Progenitor cell of endocrine pancreas (in vitro differentiated cells): ENCODE measurements at regions not wholly inside any gene's neighbourhood (a gene's known extent, or its start where the extent isn't known, plus 50 kb on each side); places are given as distances from the start of the nearest gene placed in this dataset.

ENCODE experiments used
- DNase-seq: peaks from one replicate; pipeline ENCODE4 v3.0.0; 2021; ENCODE audit warnings: low spot score; ENCODE audit not compliant: unreplicated experiment
- H3K27ac Mint-ChIP-seq: 2 replicates; pipeline ENCODE4 v1.8.0; 2021; ENCODE audit warnings: mild to moderate bottlenecking, moderate library complexity, mixed read lengths
- H3K27me3 Mint-ChIP-seq: 2 replicates; pipeline ENCODE4 v1.8.0; 2021; ENCODE audit warnings: mixed read lengths
- H3K36me3 Mint-ChIP-seq: 2 replicates; pipeline ENCODE4 v1.8.0; 2022; ENCODE audit warnings: mixed read lengths; ENCODE audit not compliant: insufficient read depth
- H3K4me1 Mint-ChIP-seq: 2 replicates; pipeline ENCODE4 v1.8.0; 2021; ENCODE audit warnings: low read depth, mixed read lengths
- H3K4me3 Mint-ChIP-seq: 2 replicates; pipeline ENCODE4 v1.8.0; 2021; ENCODE audit warnings: low read depth, mild to moderate bottlenecking, moderate library complexity, mixed read lengths
- H3K9me3 Mint-ChIP-seq: 2 replicates; pipeline ENCODE4 v1.8.0; 2021; ENCODE audit warnings: low read depth, mixed read lengths
- TF ChIP-seq, protein P1 (sequence below): fragments of 200-600 bp; sonication (generic); IDR thresholded peaks from one replicate; pipeline ENCODE4 v1.5.0; 2021; ENCODE audit warnings: antibody characterized with exemption, mild to moderate bottlenecking; ENCODE audit not compliant: unreplicated experiment

DNA sequence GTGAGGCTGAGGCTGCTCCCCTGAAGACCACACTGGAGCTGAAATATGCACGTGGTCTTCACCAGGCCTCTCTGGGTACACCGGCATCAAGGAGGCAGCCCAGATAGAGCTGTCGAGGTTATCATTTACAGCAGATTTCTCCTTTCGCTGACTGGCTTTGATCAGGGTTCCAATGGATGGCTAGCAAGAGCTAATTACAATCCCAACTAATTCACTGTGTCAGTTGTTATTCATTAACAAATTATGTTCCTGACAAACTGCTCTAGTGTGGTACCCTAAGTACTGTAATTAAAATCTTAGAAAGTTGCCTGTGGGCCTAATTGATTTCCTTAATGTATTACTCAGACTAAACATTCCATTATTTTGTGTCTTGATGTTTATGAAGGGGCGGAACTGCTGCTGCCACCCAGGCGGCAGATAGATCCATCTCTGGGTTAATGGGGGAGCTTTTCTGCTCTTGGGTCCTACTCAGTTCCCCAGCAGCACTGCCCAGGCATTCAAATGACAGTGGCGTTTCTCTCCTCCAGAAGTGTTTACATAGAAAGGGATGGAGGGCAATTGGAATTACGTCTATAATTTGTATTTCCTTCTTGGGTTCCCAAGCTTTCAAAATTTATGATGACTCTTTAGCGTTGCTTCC, 71.7 kb upstream of the RAD23B start:
- no peak for DNase-seq
- Mint-ChIP-seq H3K9me3 (no peaks in the 10 kb centered on the region), H3K4me1 (peaks cover 6% of the 10 kb centered on the region), H3K27me3 (no peaks in the 10 kb centered on the region), H3K27ac (no peak overlapping the region), H3K36me3 (no peaks in the 10 kb centered on the region), H3K4me3 (no peak overlapping the region)
- TF ChIP-seq, protein P1, sequence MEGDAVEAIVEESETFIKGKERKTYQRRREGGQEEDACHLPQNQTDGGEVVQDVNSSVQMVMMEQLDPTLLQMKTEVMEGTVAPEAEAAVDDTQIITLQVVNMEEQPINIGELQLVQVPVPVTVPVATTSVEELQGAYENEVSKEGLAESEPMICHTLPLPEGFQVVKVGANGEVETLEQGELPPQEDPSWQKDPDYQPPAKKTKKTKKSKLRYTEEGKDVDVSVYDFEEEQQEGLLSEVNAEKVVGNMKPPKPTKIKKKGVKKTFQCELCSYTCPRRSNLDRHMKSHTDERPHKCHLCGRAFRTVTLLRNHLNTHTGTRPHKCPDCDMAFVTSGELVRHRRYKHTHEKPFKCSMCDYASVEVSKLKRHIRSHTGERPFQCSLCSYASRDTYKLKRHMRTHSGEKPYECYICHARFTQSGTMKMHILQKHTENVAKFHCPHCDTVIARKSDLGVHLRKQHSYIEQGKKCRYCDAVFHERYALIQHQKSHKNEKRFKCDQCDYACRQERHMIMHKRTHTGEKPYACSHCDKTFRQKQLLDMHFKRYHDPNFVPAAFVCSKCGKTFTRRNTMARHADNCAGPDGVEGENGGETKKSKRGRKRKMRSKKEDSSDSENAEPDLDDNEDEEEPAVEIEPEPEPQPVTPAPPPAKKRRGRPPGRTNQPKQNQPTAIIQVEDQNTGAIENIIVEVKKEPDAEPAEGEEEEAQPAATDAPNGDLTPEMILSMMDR = no peak

GRCh38 chr9:107212613-107213012, 70.5 kb upstream of the RAD23B start:
- Mint-ChIP-seq H3K27me3 (no peaks in the 10 kb centered on the region), H3K27ac (no peak overlapping the region), H3K36me3 (no peaks in the 10 kb centered on the region), H3K4me1 (no peaks in the 10 kb centered on the region), H3K4me3 (no peak overlapping the region), H3K9me3 (no peaks in the 10 kb centered on the region)
- no peak for DNase-seq
- TF ChIP-seq, protein P1 = no peak

DNA sequence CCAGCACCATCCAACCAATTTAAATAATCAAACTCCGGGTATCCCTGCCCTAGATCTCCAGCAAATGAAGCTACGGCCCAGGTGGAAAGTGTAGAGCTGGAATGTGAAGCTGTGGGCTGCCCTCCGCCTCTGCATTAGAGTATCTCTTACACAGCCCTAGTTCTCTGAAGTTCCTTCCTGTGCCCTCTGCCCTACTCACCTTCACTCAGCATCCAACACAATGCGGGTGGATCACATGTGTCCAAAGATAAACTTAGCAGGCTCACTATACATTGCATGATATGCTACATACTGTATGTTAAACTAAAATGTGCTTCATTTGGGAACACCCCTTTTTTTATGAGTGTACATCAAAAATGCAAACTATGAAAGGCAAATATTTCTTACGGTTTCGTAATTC, 70.0 kb upstream of the RAD23B start:
- Mint-ChIP-seq H3K36me3 (no peaks in the 10 kb centered on the region), H3K27ac (no peak overlapping the region), H3K27me3 (no peaks in the 10 kb centered on the region), H3K4me1 (no peaks in the 10 kb centered on the region), H3K9me3 (no peaks in the 10 kb centered on the region), H3K4me3 (no peak overlapping the region)
- no peak for DNase-seq
- TF ChIP-seq, protein P1 = no peak

- TF ChIP-seq, protein P1 = no peak
- H3K9me3 Mint-ChIP-seq = no peaks in the 10 kb centered on the region
- no peaks in the 10 kb centered on the region for H3K27me3 Mint-ChIP-seq
- H3K27ac Mint-ChIP-seq = no peak overlapping the region
- no peaks in the 10 kb centered on the region for H3K36me3 Mint-ChIP-seq
- no peak for DNase-seq
- no peaks in the 10 kb centered on the region for H3K4me1 Mint-ChIP-seq
- no peak overlapping the region for H3K4me3 Mint-ChIP-seq
Measured at GRCh38 chr9:107213561-107214028, 69.5 kb upstream of the RAD23B start.

DNA sequence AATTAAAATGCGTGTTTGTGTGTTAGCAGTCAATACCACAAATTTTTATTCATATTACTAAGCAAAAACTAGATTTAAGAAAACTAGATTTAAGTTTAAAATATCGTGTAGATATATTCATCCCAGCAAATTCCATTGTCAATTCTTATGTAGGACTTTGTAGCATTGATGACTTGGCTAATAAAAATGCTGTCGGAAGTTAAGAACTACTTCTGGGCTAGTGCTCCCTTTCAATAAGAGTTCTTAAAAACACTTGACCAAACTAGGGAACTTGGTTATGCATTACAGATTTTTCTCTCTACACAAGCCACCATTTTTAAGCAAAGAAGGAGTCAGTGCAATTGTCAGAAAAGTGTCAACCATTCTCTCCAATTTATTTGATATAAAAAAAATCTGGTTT, 68.7 kb upstream of the RAD23B start:
- Mint-ChIP-seq H3K4me1 (no peaks in the 10 kb centered on the region), H3K27ac (no peak overlapping the region), H3K4me3 (no peak overlapping the region), H3K27me3 (no peaks in the 10 kb centered on the region), H3K9me3 (no peaks in the 10 kb centered on the region), H3K36me3 (no peaks in the 10 kb centered on the region)
- no peak for DNase-seq
- TF ChIP-seq, protein P1 = no peak
